ENCODE measurements at regions not wholly inside any gene's neighbourhood (a gene's known extent, or its start where the extent isn't known, plus 50 kb on each side); places are given as distances from the start of the nearest gene placed in this dataset.

DNA sequence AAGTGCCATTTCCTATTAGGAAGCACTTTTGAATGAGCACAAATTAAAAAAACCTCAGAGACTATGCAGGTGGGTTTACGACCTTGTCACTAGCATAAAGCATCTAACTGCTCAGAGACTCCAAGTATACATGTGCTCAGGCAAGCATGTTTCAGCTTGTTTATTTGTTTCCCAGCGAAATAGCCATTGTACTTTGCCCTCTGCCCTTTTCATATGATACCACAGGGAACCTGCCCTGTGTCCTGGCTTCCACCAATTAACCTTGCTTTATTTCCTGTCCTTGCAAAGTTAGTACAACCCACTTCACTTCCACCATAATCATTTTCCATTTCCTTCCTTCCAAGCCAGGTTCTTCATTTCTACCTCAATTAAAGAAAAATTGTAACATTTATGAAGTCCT lies 194.9 kb downstream of the DUSP6 start:
- DNase-seq: no peak
- TF ChIP-seq, protein P1, sequence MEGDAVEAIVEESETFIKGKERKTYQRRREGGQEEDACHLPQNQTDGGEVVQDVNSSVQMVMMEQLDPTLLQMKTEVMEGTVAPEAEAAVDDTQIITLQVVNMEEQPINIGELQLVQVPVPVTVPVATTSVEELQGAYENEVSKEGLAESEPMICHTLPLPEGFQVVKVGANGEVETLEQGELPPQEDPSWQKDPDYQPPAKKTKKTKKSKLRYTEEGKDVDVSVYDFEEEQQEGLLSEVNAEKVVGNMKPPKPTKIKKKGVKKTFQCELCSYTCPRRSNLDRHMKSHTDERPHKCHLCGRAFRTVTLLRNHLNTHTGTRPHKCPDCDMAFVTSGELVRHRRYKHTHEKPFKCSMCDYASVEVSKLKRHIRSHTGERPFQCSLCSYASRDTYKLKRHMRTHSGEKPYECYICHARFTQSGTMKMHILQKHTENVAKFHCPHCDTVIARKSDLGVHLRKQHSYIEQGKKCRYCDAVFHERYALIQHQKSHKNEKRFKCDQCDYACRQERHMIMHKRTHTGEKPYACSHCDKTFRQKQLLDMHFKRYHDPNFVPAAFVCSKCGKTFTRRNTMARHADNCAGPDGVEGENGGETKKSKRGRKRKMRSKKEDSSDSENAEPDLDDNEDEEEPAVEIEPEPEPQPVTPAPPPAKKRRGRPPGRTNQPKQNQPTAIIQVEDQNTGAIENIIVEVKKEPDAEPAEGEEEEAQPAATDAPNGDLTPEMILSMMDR (conservative IDR thresholded peaks at IDR 0.05): no peak
- no peaks in the 10 kb centered on the region for H3K36me3 Mint-ChIP-seq (ENCODE audit: low read depth)
- peaks cover 2% of the 10 kb centered on the region for H3K27me3 Mint-ChIP-seq (ENCODE audit: insufficient read depth)
- H3K9me3 Mint-ChIP-seq: no peaks in the 10 kb centered on the region
- H3K9me3 ChIP-seq (ENCODE audit: control insufficient read depth, low read length): no peaks in the 10 kb centered on the region
- 82 to 84% methylated on average over 2 of the region's 2 CpGs for WGBS, 2 experiments (ENCODE audit: insufficient coverage in 1 of 2, insufficient read length in 1 of 2)
- no peaks in the 10 kb centered on the region for H3K36me3 ChIP-seq (ENCODE audit: control insufficient read depth, insufficient read depth, low read length)
- no peak overlapping the region for H3K9ac ChIP-seq (ENCODE audit: extremely low read depth, low read length, poor library complexity, severe bottlenecking)
- H3K4me3 ChIP-seq (ENCODE audit: low read length): no peak overlapping the region
- H3K4me1 ChIP-seq (ENCODE audit: control insufficient read depth, insufficient read depth, low read length): no peaks in the 10 kb centered on the region
- no peak overlapping the region for H3K4me3 Mint-ChIP-seq
- H3K27me3 ChIP-seq (ENCODE audit: control insufficient read depth, insufficient read depth, low read length, poor library complexity, severe bottlenecking): no peaks in the 10 kb centered on the region
- no peak overlapping the region for H3K27ac ChIP-seq (ENCODE audit: low read depth, low read length)
- peaks cover 2% of the 10 kb centered on the region for H3K4me1 Mint-ChIP-seq
- no peak overlapping the region for H3K27ac Mint-ChIP-seq

DNA sequence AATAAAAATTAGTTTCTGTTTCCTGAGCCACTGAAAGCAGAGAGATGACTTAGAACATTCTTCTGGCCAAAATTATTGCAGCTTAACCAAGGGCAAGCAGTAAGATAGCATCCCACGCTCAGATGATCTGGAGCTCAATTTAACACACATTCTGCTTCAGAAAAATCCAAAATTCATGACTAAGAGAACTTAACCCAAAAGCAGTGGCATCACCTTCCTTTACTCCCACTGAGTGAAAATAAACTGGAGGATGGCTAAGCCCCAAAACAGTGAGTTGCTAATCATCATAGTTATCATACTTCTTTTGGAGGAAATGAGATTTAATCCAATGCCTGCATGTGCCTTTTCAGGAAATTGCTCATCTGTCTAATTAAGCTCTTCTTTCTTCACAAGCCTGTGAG lies 195.4 kb downstream of the DUSP6 start:
- Histone ChIP-seq H3K27me3 (ENCODE audit: control insufficient read depth, insufficient read depth, low read length, poor library complexity, severe bottlenecking) (no peaks in the 10 kb centered on the region), H3K9ac (ENCODE audit: extremely low read depth, low read length, poor library complexity, severe bottlenecking) (no peak overlapping the region), H3K9me3 (ENCODE audit: control insufficient read depth, low read length) (no peaks in the 10 kb centered on the region), H3K4me1 (ENCODE audit: control insufficient read depth, insufficient read depth, low read length) (no peaks in the 10 kb centered on the region), H3K27ac (ENCODE audit: low read depth, low read length) (no peak overlapping the region), H3K36me3 (ENCODE audit: control insufficient read depth, insufficient read depth, low read length) (no peaks in the 10 kb centered on the region), H3K4me3 (ENCODE audit: low read length) (no peak overlapping the region)
- Mint-ChIP-seq H3K4me1 (peaks cover 3% of the 10 kb centered on the region), H3K4me3 (no peak overlapping the region), H3K27ac (no peak overlapping the region), H3K27me3 (ENCODE audit: insufficient read depth) (peaks cover 2% of the 10 kb centered on the region), H3K9me3 (no peaks in the 10 kb centered on the region), H3K36me3 (ENCODE audit: low read depth) (no peaks in the 10 kb centered on the region)
- WGBS, 2 experiments (ENCODE audit: insufficient coverage in 1 of 2, insufficient read length in 1 of 2): 67 to 97% methylated on average over 1 of the region's 1 CpG
- DNase-seq: no peak
- TF ChIP-seq, protein P1 (conservative IDR thresholded peaks at IDR 0.05): no peak

DNA sequence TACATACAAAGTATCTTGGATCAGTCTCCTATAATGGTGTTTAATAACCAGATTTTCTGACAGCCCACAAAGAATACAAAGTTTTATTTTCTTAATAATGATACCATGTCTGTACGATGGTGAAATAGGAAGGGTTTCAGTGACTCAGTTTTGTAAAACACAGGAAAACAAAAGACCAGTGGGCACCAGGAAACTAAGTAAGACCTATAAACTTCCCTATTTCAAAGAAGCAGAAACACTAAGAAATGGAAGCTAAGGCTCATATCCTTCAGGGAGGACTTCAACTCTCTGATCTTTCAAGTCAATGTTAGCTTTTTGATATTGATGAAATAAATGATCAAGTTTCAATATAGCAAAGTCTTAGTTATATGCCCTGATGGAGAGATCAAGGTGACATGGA lies 196.0 kb downstream of the DUSP6 start:
- H3K4me3 Mint-ChIP-seq: no peak overlapping the region
- TF ChIP-seq, protein P1 (conservative IDR thresholded peaks at IDR 0.05): no peak
- DNase-seq: no peak
- H3K4me1 Mint-ChIP-seq: peaks cover 7% of the 10 kb centered on the region
- H3K27ac ChIP-seq (ENCODE audit: low read depth, low read length): no peak overlapping the region
- H3K9ac ChIP-seq (ENCODE audit: extremely low read depth, low read length, poor library complexity, severe bottlenecking): no peak overlapping the region
- H3K27me3 ChIP-seq (ENCODE audit: control insufficient read depth, insufficient read depth, low read length, poor library complexity, severe bottlenecking): no peaks in the 10 kb centered on the region
- 86 to 88% methylated on average over 1 of the region's 1 CpG for WGBS, 2 experiments (ENCODE audit: insufficient coverage in 1 of 2, insufficient read length in 1 of 2)
- H3K9me3 Mint-ChIP-seq: no peaks in the 10 kb centered on the region
- H3K36me3 Mint-ChIP-seq (ENCODE audit: low read depth): no peaks in the 10 kb centered on the region
- no peaks in the 10 kb centered on the region for H3K4me1 ChIP-seq (ENCODE audit: control insufficient read depth, insufficient read depth, low read length)
- no peak overlapping the region for H3K27ac Mint-ChIP-seq
- H3K4me3 ChIP-seq (ENCODE audit: low read length): no peak overlapping the region
- peaks cover 2% of the 10 kb centered on the region for H3K27me3 Mint-ChIP-seq (ENCODE audit: insufficient read depth)
- no peaks in the 10 kb centered on the region for H3K9me3 ChIP-seq (ENCODE audit: control insufficient read depth, low read length)
- no peaks in the 10 kb centered on the region for H3K36me3 ChIP-seq (ENCODE audit: control insufficient read depth, insufficient read depth, low read length)
